Tibial artery (tissue), 4 donors: ENCODE measurements at regions not wholly inside any gene's neighbourhood (a gene's known extent, or its start where the extent isn't known, plus 50 kb on each side); places are given as distances from the start of the nearest gene placed in this dataset.
"Not testable (repeated sequence)": the region's sequence is repeated elsewhere in the genome, so short reads cannot be mapped to it uniquely, and the experiment has no call there.

Experiments used
- DNase-seq, 2 donors: peaks; one replicate each; pipeline ENCODE4 v3.0.0-alpha.2; 2019
- H3K27ac ChIP-seq, 2 donors: fragments of 200-600 bp; sonication (generic) in 1 of 2; 1 replicate in 1 of 2; 2 replicates in 1 of 2; pipeline ENCODE4 v1.5.1; 2018 to 2019; ENCODE audit warnings: mild to moderate bottlenecking in 1 of 2
- H3K27me3 ChIP-seq, 2 donors: fragments of 200-600 bp; sonication (generic) in 1 of 2; one replicate each; pipeline versions ENCODE4 v1.5.1 to v1.6.0; 2016 to 2019
- H3K36me3 ChIP-seq, 3 donors: fragments of 200-600 bp; sonication (generic) in 2 of 3; one replicate each; pipeline ENCODE4 v1.5.1; 2016 to 2019; ENCODE audit warnings: mild to moderate bottlenecking in 2 of 3
- H3K4me1 ChIP-seq, 4 donors: fragments of 200-600 bp; sonication (generic) in 2 of 4; 1 replicate in 3 of 4; 2 replicates in 1 of 4; pipeline ENCODE4 v1.5.1; 2016 to 2019
- H3K4me3 ChIP-seq, 2 donors: fragments of 200-600 bp; sonication (generic) in 1 of 2; 1 replicate in 1 of 2; 2 replicates in 1 of 2; pipeline ENCODE4 v1.5.1; 2018 to 2019; ENCODE audit warnings: mild to moderate bottlenecking in 2 of 2
- H3K9me3 ChIP-seq, 3 donors: fragments of 200-600 bp; sonication (generic) in 1 of 3; one replicate each; pipeline ENCODE4 v1.5.1; 2016 to 2019
- intact Hi-C: fragments of 100-400 bp; cut with DNase I; formaldehyde crosslinking; loops from one replicate; pipeline ENCODE4 v1.15.0; 2023; ENCODE audit warnings: low total_unique reads
- TF ChIP-seq, protein P1 (sequence below), 2 experiments: fragments of 200-600 bp in 1 of 2; fragments of 450-650 bp in 1 of 2; IDR thresholded peaks; one replicate each; pipeline ENCODE4 v1.5.1; 2017 to 2019; ENCODE audit warnings: antibody characterized with exemption in 2 of 2, mild to moderate bottlenecking in 1 of 2, moderate library complexity in 1 of 2

DNA sequence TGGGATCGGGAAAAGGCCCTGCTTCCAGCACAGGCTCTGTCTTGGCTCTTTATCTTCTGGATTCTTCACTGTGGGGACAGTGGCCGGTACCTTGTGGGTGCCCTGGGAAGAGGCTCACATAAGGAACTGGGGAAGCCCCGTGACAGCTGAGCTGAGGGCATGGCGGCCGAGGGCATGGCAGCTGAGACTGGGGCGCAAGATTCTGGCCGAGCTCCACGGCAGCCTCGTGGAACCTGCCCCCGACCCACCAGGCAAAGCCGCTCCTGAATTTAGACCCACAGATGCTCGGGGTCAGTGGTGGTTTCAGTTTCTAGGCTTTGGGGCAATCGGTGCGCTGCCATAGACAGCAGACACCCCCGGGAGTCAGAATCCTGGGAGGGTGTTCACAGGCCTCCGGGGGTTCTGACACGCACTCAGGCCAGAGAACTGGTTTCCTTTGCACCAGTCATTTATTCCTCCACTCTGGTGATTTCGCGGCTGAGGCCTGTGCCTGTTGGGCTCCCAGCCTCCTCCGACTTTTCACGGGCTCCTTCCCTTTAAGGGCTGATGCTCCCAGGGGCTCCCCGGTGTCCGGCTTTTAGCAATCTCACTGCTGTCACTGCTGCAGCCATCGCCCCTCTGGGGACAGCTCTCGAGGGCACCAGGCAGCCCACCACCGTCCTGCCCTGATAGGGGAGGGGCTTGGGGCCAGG lies 117.6 kb downstream of the TEX29 start:
- TF ChIP-seq, protein P1, sequence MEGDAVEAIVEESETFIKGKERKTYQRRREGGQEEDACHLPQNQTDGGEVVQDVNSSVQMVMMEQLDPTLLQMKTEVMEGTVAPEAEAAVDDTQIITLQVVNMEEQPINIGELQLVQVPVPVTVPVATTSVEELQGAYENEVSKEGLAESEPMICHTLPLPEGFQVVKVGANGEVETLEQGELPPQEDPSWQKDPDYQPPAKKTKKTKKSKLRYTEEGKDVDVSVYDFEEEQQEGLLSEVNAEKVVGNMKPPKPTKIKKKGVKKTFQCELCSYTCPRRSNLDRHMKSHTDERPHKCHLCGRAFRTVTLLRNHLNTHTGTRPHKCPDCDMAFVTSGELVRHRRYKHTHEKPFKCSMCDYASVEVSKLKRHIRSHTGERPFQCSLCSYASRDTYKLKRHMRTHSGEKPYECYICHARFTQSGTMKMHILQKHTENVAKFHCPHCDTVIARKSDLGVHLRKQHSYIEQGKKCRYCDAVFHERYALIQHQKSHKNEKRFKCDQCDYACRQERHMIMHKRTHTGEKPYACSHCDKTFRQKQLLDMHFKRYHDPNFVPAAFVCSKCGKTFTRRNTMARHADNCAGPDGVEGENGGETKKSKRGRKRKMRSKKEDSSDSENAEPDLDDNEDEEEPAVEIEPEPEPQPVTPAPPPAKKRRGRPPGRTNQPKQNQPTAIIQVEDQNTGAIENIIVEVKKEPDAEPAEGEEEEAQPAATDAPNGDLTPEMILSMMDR (IDR thresholded peaks at IDR 0.05) = no peak
- DNase-seq = no peak
- no peak overlapping the region for H3K27ac ChIP-seq
- no peaks in the 10 kb centered on the region for H3K9me3 ChIP-seq
- H3K4me3 ChIP-seq = no peak overlapping the region
- no peaks in the 10 kb centered on the region for H3K27me3 ChIP-seq
- H3K36me3 ChIP-seq = no peaks in the 10 kb centered on the region
- intact Hi-C loops = no loop called here
- H3K4me1 ChIP-seq = no peaks in the 10 kb centered on the region

DNA sequence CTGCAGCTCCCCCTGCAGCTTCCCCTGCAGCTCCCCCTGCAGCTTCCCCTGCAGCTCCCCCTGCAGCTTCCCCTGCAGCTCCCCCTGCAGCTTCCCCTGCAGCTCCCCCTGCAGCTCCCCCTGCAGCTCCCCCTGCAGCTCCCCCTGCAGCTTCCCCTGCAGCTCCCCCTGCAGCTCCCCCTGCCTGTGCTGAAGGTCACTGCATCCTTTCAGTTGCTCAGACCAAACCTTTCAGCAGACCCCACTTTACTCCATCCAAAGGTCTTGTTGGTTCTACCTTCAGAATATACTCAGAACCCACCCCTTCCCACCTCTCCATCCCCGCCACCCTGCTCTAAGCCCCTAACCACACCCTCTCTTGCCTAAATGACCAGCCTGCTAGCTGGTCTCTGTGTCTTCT lies 120.0 kb downstream of the TEX29 start:
- DNase-seq, H3K9me3 ChIP-seq, H3K27ac ChIP-seq, H3K4me3 ChIP-seq, H3K27me3 ChIP-seq, H3K36me3 ChIP-seq, H3K4me1 ChIP-seq, intact Hi-C loops: not testable (repeated sequence)

DNA sequence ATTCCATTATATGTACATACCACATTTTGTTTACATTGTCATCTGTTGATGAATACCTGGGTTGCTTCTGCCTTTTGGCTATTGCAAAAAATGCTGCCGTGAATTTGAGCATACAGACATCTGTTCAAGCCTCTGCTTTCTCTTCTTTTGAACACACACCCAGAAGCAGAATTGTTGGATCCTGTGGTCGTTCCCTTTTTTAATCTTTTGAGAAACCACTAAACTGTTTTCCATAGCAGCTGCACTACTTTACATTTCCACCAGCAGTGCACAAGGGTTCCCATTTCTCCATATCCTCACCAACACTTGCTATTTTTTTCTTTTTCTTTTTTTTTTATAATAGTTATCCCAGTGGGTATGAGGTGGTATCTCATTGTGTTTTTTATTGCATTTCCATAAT lies 123.5 kb downstream of the TEX29 start:
- intact Hi-C loops = no loop called here
- Histone ChIP-seq H3K4me1 (no peaks in the 10 kb centered on the region), H3K27ac (no peak overlapping the region), H3K27me3 (peaks cover 0 to 11% of the 10 kb centered on the region in 2 donors), H3K36me3 (no peaks in the 10 kb centered on the region), H3K9me3 (peaks cover 0 to 19% (median 11%) of the 10 kb centered on the region in 3 donors), H3K4me3 (no peak overlapping the region)
- no peak for DNase-seq
- TF ChIP-seq, protein P1 (IDR thresholded peaks at IDR 0.05) = no peak

DNA sequence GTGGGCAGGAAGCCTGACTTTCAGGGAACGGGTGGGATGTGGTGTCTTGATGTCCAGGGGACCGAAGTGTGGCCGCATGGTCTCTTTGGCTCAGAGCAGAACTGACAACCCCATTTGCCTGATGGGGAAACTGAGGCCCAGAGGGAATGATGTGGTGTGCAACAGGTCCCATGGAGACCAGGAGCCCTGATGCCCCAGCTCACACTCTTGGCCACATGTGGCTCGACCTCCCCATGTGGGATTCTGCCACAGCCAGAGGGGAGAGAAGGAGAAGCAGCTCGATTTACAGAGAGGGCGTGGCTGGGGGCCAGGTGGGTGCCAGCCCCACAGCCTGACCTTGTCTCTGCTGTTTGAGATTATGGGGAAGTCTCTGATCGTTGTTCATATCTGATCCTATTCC lies 128.1 kb downstream of the TEX29 start:
- Histone ChIP-seq H3K9me3 (peaks cover 0 to 19% (median 15%) of the 10 kb centered on the region in 3 donors), H3K27ac (no peak overlapping the region), H3K36me3 (no peaks in the 10 kb centered on the region), H3K27me3 (peaks cover 0 to 14% of the 10 kb centered on the region in 2 donors), H3K4me1 (no peaks in the 10 kb centered on the region), H3K4me3 (no peak overlapping the region)
- DNase-seq = no peak
- intact Hi-C loops = no loop called here
- TF ChIP-seq, protein P1 (IDR thresholded peaks at IDR 0.05) = no peak

DNA sequence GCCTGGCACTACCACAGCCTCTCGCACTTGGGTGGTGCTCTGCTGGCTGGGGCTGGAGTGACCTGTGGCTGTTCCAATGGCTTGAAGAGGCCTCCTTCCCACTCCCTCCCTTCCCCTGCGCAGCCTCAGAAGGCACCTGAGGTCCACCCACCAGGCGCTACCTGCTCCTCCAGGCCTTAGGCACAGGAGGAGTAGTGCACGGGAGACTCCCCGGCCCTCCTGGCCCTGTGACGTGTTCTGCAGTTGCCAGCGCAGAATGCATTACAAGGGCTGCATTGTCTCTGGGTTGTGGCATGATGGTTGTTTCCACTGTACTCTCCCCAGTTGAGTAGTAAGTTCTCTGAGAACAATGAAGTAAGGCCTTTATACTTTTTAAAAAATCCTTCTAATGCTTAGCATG lies 128.6 kb downstream of the TEX29 start:
- Histone ChIP-seq H3K9me3 (peaks cover 0 to 19% (median 15%) of the 10 kb centered on the region in 3 donors), H3K27me3 (peaks cover 0 to 14% of the 10 kb centered on the region in 2 donors), H3K36me3 (no peaks in the 10 kb centered on the region), H3K4me3 (no peak overlapping the region), H3K4me1 (no peaks in the 10 kb centered on the region), H3K27ac (no peak overlapping the region)
- intact Hi-C loops = no loop called here
- no peak for DNase-seq
- TF ChIP-seq, protein P1 (IDR thresholded peaks at IDR 0.05) = no peak

DNA sequence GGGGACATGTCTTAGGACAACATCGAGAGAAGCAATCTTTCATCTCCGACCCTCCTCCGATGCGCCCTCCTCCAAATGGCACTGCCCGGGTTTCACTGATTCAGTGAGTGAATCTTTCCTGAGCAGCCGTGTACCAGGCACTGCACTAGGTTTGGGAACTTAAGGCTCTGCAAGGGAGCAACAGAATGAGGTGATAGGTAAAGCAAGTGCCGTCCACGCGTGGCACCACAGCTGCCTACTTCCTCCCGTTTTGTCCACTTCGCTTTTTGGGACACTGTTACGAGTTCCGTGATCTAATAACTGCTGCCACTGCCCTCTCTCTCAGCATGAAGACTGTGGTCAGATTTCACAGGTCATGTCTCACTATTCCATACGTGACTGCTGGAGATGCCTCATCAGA lies 131.0 kb downstream of the TEX29 start:
- DNase-seq = no peak
- intact Hi-C loops = no loop called here
- H3K4me3 ChIP-seq = no peak overlapping the region
- peaks cover 0 to 8% of the 10 kb centered on the region in 2 donors for H3K27me3 ChIP-seq
- no peaks in the 10 kb centered on the region for H3K36me3 ChIP-seq
- H3K4me1 ChIP-seq = no peaks in the 10 kb centered on the region
- TF ChIP-seq, protein P1 (IDR thresholded peaks at IDR 0.05) = no peak
- peaks cover 0 to 18% (median 15%) of the 10 kb centered on the region in 3 donors for H3K9me3 ChIP-seq
- no peak overlapping the region for H3K27ac ChIP-seq
